ENCODE measurements at regions not wholly inside any gene's neighbourhood (a gene's known extent, or its start where the extent isn't known, plus 50 kb on each side); places are given as distances from the start of the nearest gene placed in this dataset.
"Not testable (repeated sequence)": the region's sequence is repeated elsewhere in the genome, so short reads cannot be mapped to it uniquely, and the experiment has no call there.

DNA sequence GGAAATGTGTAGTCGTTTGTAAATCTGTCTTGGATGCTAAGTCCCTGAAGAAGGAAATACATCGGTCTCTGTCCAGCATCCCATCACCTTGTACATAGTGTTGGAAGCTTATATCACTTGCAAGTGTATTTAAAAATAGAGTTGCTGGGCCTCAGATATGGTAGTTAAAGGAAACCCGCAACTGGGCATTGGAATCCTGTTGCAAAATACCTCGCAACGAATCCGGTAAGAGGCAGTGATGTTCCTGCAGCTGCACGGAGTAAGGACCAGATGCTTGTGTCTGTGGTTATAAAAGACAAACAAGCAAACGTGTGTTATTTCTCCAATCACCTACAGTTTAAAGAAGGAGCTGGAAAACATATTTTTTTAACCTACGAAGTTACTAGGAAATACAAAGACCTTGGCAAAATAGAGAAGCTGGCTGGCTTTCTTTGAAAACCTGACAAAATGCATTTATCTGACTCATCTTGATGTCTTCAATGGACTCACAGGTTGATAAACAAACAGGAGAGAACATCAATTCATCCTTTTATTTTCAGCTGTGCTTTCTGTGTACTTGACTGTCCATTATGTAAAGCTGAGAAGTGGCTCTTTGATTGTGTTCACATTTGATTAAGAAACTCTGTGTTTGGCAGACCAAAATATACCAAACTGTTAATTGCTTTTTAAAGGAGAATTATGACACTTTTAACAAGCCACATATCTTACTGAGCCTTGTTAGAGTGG, 326.4 kb downstream of the SFMBT2 start:
- TF ChIP-seq GATA1 (IDR thresholded peaks at IDR 0.05; ENCODE audit: low read depth, low read length) (no peak), POLR2A (IDR thresholded peaks at IDR 0.05; ENCODE audit: low read length) (no peak)
- DNase-seq = no peak

DNA sequence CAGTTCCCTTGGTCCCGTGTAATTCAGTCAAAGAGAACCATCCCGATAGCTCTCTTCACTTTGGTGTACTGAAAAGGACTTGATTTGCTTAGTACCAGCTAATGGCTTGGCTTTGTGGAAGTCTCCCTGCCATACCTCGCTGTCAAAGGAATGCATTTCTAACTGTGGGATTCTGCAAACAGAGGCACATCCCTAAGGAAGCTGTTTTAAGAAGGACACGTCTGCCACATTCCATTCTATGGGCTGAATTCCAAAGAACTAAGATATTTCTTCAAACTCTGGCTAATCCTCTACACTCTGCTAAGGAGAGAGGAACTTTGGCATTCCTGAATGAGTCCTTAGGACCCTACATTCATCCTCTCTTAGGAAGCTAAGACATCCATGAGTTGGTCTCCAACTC, 327.9 kb downstream of the SFMBT2 start:
- no peak for DNase-seq

DNA sequence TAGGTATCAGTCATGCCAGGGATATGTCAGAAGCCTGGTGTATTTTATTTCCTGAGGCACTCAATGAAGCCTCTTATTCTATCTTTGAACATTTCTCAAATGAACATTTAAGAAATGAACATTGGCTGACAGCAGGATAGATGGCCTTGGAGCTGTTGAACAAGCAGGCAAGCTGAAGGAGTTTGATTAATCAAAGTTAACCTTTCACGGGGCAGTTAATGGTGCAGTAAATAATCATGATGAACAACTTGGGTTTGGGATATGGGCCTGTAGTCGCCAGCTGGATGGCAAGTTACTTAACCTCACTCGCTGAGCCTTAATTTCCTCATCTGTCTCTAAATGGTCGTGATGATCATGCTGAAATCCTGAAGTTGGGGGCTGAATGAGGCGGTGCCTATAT, 333.0 kb downstream of the SFMBT2 start:
- TF ChIP-seq POLR2A (IDR thresholded peaks at IDR 0.05; ENCODE audit: low read length) (no peak), GATA1 (IDR thresholded peaks at IDR 0.05; ENCODE audit: low read depth, low read length) (no peak)
- no peak for DNase-seq

More for the DNA sequence above, 327.9 kb downstream of the SFMBT2 start:
- no peak for TF ChIP-seq GATA1 (IDR thresholded peaks at IDR 0.05; ENCODE audit: low read depth, low read length)
- no peak for TF ChIP-seq POLR2A (IDR thresholded peaks at IDR 0.05; ENCODE audit: low read length)

DNA sequence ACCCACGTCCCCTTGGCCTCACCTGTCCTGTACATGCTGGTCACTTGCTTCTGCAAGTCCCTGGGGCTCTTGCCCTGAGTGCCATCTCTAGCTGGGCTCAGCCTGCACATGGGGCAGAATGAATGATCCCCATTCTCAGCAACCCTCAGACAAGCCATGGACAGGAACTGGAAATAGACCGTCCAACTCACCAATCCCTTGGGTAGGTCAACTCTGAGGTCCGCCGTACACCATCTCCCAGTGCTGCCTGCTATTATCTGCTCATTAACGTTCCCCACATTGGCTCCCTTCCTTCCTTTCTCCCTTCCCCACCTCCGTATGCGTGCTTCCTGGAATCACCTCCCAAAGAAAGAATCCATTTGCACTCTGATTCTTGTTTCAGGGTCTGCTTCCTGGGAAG, 335.0 kb downstream of the SFMBT2 start:
- no peak for DNase-seq
- TF ChIP-seq POLR2A (IDR thresholded peaks at IDR 0.05; ENCODE audit: low read length) (no peak), GATA1 (IDR thresholded peaks at IDR 0.05; ENCODE audit: low read depth, low read length) (no peak)

DNA sequence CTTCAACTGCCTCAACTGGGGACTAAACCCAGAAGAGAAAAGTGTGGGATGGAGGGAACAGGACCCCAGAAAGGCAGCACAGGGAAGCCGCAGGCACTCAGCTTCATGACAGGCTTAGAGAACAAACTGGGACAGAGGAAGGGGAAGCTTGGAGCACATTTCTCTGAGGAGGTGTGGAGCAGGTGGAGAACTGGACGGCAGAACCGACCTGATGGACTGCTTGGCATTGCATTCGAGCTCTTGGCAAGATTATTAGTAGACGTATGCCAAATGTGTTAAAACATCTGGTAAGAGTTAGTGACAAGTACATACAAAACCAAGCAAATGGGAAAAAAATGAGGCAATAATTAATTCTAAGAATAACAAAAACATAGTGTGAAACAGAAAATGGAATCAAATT, 335.7 kb downstream of the SFMBT2 start:
- DNase-seq = no peak
- TF ChIP-seq POLR2A (IDR thresholded peaks at IDR 0.05; ENCODE audit: low read length) (no peak), GATA1 (IDR thresholded peaks at IDR 0.05; ENCODE audit: low read depth, low read length) (no peak)

DNA sequence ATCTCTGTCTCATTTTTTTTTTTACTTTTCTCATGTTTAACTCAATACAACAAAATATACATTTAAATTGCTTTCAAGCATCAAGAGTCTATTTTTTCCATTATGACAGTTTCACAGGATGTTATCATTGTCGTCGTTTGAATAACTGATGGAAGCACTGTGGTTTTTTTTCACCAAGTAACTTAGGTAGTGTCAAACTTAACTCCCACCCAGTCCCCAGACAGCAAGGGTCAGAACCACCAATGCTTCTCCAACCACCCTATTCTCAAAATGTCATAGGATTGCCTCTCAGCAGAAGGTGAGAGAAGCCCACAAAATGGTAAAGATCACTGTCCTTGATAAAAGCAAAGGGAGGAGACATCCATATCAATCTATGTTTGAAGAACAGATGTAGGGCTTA, 339.4 kb downstream of the SFMBT2 start:
- no peak for DNase-seq
- TF ChIP-seq POLR2A (IDR thresholded peaks at IDR 0.05; ENCODE audit: low read length) (no peak), GATA1 (IDR thresholded peaks at IDR 0.05; ENCODE audit: low read depth, low read length) (no peak)

DNA sequence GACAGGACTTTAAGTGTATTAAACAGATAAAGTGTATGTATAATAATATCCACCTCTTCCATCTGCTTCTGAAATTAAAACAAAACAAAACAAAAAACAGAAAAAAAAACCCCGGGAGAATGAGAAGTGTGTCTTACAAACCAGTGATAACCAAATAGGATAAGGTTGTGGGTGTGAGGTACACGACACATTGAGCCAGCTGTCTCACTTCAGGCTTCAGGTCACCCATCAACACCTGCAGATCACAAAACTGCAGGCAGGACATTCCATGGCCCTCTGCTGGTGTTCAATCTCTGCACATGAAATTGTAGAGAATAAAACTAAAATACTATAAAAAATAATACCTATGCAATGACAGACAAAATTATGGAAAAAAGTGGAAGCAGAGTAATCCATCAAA, 339.9 kb downstream of the SFMBT2 start:
- TF ChIP-seq GATA1 (IDR thresholded peaks at IDR 0.05; ENCODE audit: low read depth, low read length) (no peak), POLR2A (IDR thresholded peaks at IDR 0.05; ENCODE audit: low read length) (no peak)
- no peak for DNase-seq

DNA sequence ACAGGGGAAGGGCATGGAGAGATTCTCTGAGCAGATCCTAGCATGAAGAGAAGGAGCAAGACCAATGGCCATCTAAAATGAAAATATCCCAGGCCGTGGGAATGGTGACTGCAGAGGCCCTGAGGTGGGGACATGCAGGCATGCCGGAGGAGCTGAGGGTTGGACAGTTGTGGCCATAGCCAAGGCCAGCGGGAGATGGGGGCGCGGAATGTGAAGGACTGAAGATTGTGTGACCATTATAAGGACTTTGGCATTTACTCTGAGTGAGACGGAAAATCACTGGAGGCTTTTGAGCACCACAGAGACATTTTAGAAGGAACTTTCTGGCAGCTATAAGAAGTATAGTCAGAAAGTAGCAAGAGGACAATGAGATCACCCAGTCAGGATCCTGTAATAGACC, 341.1 kb downstream of the SFMBT2 start:
- TF ChIP-seq POLR2A (IDR thresholded peaks at IDR 0.05; ENCODE audit: low read length) = no peak
- TF ChIP-seq GATA1 (IDR thresholded peaks at IDR 0.05; ENCODE audit: low read depth, low read length) = no peak
- DNase-seq = no peak

DNA sequence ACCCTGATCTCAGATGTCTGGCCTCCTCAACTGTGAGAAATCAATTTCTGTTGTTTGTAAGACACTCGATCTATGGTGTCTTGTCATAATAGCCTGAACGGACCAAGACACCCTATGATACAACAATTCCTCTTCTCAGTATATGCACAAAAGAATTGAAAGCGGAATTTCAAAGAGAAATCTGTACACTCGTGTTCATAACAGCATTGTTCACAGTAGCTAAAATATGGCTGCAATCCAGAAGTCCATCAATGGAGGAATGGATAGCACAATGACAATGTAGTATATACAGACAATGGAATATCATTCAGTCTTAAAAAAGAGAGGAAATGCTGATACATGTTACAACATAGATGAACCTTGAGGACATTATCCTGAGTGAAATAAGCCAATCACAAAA, 354.6 kb downstream of the SFMBT2 start:
- no peak for DNase-seq
- TF ChIP-seq POLR2A (IDR thresholded peaks at IDR 0.05; ENCODE audit: low read length) = no peak

DNA sequence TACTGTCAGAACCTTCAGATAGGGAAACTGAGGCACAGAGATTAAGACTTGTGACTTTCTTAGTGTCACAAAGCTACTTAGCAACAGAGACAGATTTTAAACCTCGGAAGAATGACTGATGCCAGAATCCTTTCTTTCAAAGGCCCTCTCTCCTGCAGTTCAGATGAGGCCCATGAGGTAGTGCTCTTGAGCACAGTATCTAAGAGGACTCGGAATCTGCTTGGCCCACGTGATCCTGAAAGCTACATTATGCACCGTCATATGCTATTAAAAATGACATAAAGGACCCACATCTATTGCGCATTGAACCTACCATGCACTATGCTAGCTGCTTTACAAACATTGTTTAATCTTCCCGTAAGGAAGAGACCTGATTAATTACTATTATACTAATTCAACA, 355.9 kb downstream of the SFMBT2 start:
- TF ChIP-seq GATA1 (IDR thresholded peaks at IDR 0.05; ENCODE audit: low read depth, low read length) (no peak), POLR2A (IDR thresholded peaks at IDR 0.05; ENCODE audit: low read length) (no peak)
- DNase-seq = peak; percentile 8 to 15

DNA sequence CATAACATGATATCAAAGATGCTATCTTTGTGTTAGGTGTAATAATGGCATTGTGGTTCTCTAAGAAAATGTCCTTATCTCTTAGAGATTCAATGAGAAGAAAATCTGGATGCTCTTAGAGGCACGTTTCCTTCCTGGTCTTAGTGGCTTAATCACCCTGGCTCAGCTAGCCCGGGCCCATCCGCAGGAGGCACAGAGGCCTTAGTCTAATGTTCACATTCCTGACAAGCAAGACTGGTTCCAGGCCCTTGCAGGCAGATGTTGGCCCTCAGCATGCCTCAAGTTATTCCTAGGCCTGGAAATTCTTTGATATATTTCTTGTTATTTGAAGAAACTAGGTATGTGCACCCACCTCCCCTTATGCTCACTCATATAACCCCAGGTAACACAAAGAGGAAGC, 357.6 kb downstream of the SFMBT2 start:
- no peak for DNase-seq
- no peak for TF ChIP-seq GATA1 (IDR thresholded peaks at IDR 0.05; ENCODE audit: low read depth, low read length)
- TF ChIP-seq POLR2A (IDR thresholded peaks at IDR 0.05; ENCODE audit: low read length) = no peak

DNA sequence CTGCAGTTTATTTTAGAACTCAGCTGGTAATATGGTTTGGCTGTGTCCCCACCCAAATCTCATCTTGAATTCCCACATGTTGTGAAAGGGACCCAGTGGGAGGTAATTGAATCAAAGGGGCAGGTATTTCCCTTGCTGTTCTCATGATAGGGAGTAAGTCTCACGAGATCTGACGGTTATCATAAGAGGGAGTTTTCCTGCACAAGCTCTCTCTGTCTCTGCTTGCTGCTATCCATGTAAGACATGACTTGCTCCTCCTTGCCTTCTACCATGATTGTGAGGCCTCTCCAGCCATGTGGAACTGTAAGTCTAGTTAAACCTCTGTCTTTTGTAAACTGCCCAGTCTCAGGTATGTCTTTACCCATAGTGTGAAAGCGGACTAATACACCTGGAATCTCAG, 360.8 kb downstream of the SFMBT2 start:
- DNase-seq = not testable (repeated sequence)

DNA sequence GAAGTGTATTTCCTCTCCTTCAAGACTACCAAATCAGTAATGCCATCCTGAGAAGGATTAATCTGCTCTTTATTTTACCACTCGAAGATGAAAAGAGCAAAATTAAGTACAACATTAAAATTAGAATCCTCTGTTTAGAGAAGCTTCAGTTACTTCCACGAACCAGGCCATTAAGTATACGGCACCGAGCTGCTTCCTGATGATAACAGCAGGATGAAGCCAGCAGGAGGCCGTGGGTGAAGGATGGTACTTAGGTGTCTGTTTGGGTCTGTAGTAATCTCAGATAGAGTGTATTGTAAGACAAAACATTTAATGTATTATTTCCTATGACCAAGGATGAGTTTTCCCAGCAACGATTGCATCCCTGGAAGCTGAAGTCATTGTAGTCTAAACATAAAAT, 362.8 kb downstream of the SFMBT2 start:
- TF ChIP-seq POLR2A (IDR thresholded peaks at IDR 0.05; ENCODE audit: low read length) = no peak
- no peak for DNase-seq

DNA sequence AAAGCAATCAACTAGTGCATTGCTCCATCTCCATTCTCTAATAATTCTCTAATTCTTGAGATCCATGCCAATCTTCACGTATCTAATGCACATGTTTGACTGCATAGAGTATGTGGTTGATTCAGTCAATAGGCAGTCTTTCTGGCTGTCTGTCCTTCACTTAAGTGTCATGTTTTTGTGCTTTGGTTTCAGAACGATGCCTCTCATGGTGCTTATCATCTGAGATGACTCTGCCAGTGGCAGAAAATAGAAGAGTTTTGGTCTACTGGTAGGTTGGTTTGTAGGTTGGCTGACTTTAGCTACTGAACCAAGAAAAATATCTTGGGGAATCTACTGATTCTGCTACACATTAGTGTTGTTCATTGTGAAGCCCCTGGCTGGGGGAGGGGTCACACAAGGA, 364.2 kb downstream of the SFMBT2 start:
- TF ChIP-seq GATA1 (IDR thresholded peaks at IDR 0.05; ENCODE audit: low read depth, low read length) (no peak), POLR2A (IDR thresholded peaks at IDR 0.05; ENCODE audit: low read length) (no peak)
- DNase-seq = no peak

DNA sequence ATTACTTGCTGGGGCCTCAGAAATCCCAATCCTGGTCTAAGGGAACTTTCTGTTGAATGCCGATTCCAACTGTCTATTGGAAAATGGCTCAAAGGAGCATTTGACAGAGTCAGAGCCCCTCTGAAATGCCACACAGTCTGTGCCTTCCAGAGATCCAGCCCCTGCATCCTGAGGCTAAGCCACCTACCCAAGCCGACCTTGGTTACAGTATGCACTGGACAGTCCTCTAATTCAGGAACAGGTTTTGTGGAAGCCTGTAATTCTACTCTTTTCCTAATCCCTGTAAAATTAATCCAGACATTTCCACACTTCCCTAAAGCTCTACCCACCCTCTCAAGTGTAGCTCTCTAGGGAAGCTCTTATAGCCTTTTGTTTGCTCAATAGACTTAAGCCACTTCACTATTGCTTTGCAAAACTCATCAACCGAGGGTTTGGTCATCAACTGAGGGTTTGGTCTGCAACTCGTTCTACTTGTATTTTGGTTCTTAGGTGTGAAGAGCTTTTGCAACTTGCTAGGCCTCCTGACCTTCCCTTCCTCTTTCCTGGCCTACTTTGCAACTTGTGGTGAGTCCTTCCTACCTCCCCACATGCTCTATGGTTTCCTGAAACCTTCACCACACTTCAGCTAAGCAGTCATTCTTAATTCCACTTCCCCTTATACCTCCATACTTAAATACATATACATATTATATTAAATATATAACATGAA, 364.8 kb downstream of the SFMBT2 start:
- DNase-seq = no peak
- no peak for TF ChIP-seq GATA1 (IDR thresholded peaks at IDR 0.05; ENCODE audit: low read depth, low read length)
- TF ChIP-seq POLR2A (IDR thresholded peaks at IDR 0.05; ENCODE audit: low read length) = no peak

Data from erythroblast (primary cell).